IPS-20b (cell line): ENCODE measurements at regions not wholly inside any gene's neighbourhood (a gene's known extent, or its start where the extent isn't known, plus 50 kb on each side); places are given as distances from the start of the nearest gene placed in this dataset.

ENCODE experiments used
- H3K27ac ChIP-seq: one replicate; pipeline ENCODE4 v1.5.1; 2013; ENCODE audit warnings: low read length
- H3K27me3 ChIP-seq: 2 replicates; pipeline ENCODE4 v1.6.1; 2013; ENCODE audit warnings: mild to moderate bottlenecking, low read length, inconsistent platforms; ENCODE audit not compliant: insufficient read depth
- H3K36me3 ChIP-seq: 2 replicates; pipeline ENCODE4 v1.6.1; 2013; ENCODE audit warnings: low read depth, mild to moderate bottlenecking, inconsistent platforms, low read length, moderate library complexity; ENCODE audit not compliant: insufficient read depth
- H3K4me1 ChIP-seq: 2 replicates; pipeline ENCODE4 v1.6.1; 2013; ENCODE audit warnings: mild to moderate bottlenecking, control low read depth, inconsistent platforms, low read length, moderate library complexity; ENCODE audit not compliant: insufficient read depth
- H3K4me3 ChIP-seq: 2 replicates; pipeline ENCODE4 v1.5.1; 2013; ENCODE audit warnings: mild to moderate bottlenecking, low read length, inconsistent platforms
- H3K9ac ChIP-seq: 2 replicates; pipeline ENCODE4 v1.6.1; 2013; ENCODE audit warnings: low read depth, mild to moderate bottlenecking, inconsistent platforms, low read length, moderate library complexity
- H3K9me3 ChIP-seq: 2 replicates; pipeline ENCODE4 v1.6.1; 2013; ENCODE audit warnings: mild to moderate bottlenecking, low read depth, low read length, inconsistent platforms; ENCODE audit not compliant: insufficient read depth

GRCh38 chr2:58633613-58634365 is 392.7 kb upstream of the FANCL start:
- Histone ChIP-seq H3K9ac (no peak overlapping the region), H3K27me3 (no peaks in the 10 kb centered on the region), H3K4me1 (peaks cover 36% of the 10 kb centered on the region), H3K27ac (no peak overlapping the region), H3K36me3 (no peaks in the 10 kb centered on the region), H3K9me3 (no peaks in the 10 kb centered on the region), H3K4me3 (no peak overlapping the region)

- H3K36me3 ChIP-seq, result no peaks in the 10 kb centered on the region
- H3K9me3 ChIP-seq, result no peaks in the 10 kb centered on the region
- no peak overlapping the region for H3K27ac ChIP-seq
- H3K27me3 ChIP-seq, result no peaks in the 10 kb centered on the region
- H3K4me1 ChIP-seq, result peaks cover 28% of the 10 kb centered on the region
- H3K9ac ChIP-seq, result no peak overlapping the region
- no peak overlapping the region for H3K4me3 ChIP-seq
Measured at GRCh38 chr2:58631986-58632385, 390.9 kb upstream of the FANCL start.

DNA sequence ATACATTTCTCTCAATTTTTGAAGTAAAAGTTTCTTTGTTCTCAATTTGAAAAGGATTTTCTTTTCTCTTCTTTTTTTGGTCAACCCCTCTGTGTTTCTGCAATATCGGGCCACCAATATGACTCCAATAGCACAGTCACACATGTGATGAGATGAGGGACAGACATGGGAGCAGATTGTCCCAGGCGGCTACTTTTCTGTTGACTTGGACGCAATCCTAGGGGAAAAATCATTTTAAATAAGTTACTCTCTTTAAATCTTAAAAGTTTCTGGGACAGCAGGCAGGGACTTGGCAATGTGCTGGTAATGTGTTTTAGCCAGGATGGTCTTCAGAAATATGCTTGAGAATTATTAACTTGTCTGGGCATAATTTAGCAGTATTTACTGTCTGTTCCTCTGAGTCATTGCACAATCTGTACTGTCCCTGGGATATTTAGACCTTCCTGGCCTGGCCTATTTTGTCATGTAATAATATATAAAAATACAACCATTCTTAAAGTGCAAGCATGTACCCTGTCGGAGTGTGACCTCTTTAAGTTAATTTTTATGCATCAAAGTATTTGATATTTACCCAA is 388.5 kb upstream of the FANCL start:
- Histone ChIP-seq H3K27ac (no peak overlapping the region), H3K27me3 (no peaks in the 10 kb centered on the region), H3K9ac (no peak overlapping the region), H3K36me3 (no peaks in the 10 kb centered on the region), H3K4me1 (peaks cover 14% of the 10 kb centered on the region), H3K4me3 (no peak overlapping the region), H3K9me3 (no peaks in the 10 kb centered on the region)

- H3K4me3 ChIP-seq, result no peak overlapping the region
- H3K9ac ChIP-seq, result no peak overlapping the region
- H3K27me3 ChIP-seq, result no peaks in the 10 kb centered on the region
- H3K27ac ChIP-seq, result no peak overlapping the region
- no peaks in the 10 kb centered on the region for H3K36me3 ChIP-seq
- no peaks in the 10 kb centered on the region for H3K9me3 ChIP-seq
- H3K4me1 ChIP-seq, result no peaks in the 10 kb centered on the region; the same call in 1 of the 2 replicates
Measured at GRCh38 chr2:58620896-58621295, 379.8 kb upstream of the FANCL start.

- H3K9me3 ChIP-seq, result no peaks in the 10 kb centered on the region
- H3K4me3 ChIP-seq, result no peak overlapping the region
- no peaks in the 10 kb centered on the region for H3K27me3 ChIP-seq
- no peak overlapping the region for H3K27ac ChIP-seq
- H3K9ac ChIP-seq, result no peak overlapping the region
- no peaks in the 10 kb centered on the region; the same call in 1 of the 2 replicates for H3K4me1 ChIP-seq
- H3K36me3 ChIP-seq, result no peaks in the 10 kb centered on the region
Measured at GRCh38 chr2:58620093-58620492, 379.0 kb upstream of the FANCL start.

DNA sequence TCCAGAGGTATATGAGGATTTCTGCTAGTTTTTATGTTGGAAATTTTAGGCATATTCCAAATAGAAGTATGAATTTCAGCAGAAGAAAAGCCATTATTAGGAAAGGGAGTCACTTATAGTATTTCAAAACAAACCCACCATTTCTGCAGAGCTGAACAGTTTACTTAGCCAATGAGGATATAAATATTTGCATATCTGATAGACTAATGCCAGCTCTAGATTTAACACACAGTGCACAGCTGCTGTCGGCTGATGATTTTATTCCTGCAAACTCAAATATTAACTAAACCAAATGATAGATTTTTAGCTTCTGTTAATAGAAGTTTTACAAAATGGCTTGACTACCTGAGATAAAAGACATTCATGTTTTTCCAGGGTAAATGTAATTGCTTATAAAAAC is 375.8 kb upstream of the FANCL start:
- Histone ChIP-seq H3K36me3 (no peaks in the 10 kb centered on the region), H3K4me3 (no peak overlapping the region), H3K27ac (no peak overlapping the region), H3K9ac (no peak overlapping the region), H3K9me3 (no peaks in the 10 kb centered on the region), H3K27me3 (no peaks in the 10 kb centered on the region), H3K4me1 (no peaks in the 10 kb centered on the region; the same call in 1 of the 2 replicates)

GRCh38 chr2:58614219-58614618 is 373.1 kb upstream of the FANCL start:
- H3K9ac ChIP-seq, result no peak overlapping the region
- no peak overlapping the region for H3K27ac ChIP-seq
- no peak overlapping the region for H3K4me3 ChIP-seq
- no peaks in the 10 kb centered on the region; the same call in 1 of the 2 replicates for H3K4me1 ChIP-seq
- no peaks in the 10 kb centered on the region for H3K9me3 ChIP-seq
- no peaks in the 10 kb centered on the region for H3K27me3 ChIP-seq
- H3K36me3 ChIP-seq, result no peaks in the 10 kb centered on the region

- Histone ChIP-seq H3K36me3 (no peaks in the 10 kb centered on the region), H3K9ac (no peak overlapping the region), H3K4me1 (no peaks in the 10 kb centered on the region; the same call in 1 of the 2 replicates), H3K27ac (no peak overlapping the region), H3K27me3 (no peaks in the 10 kb centered on the region), H3K9me3 (no peaks in the 10 kb centered on the region), H3K4me3 (no peak overlapping the region)
Measured at GRCh38 chr2:58612973-58613372, 371.8 kb upstream of the FANCL start.

GRCh38 chr2:58609326-58609725 is 368.2 kb upstream of the FANCL start:
- H3K36me3 ChIP-seq, result no peaks in the 10 kb centered on the region
- H3K4me1 ChIP-seq, result no peaks in the 10 kb centered on the region
- H3K4me3 ChIP-seq, result no peak overlapping the region
- no peaks in the 10 kb centered on the region for H3K9me3 ChIP-seq
- H3K27me3 ChIP-seq, result no peaks in the 10 kb centered on the region
- no peak overlapping the region for H3K27ac ChIP-seq
- no peak overlapping the region for H3K9ac ChIP-seq

GRCh38 chr2:58608146-58608545 is 367.0 kb upstream of the FANCL start:
- Histone ChIP-seq H3K9ac (no peak overlapping the region), H3K4me3 (no peak overlapping the region)

DNA sequence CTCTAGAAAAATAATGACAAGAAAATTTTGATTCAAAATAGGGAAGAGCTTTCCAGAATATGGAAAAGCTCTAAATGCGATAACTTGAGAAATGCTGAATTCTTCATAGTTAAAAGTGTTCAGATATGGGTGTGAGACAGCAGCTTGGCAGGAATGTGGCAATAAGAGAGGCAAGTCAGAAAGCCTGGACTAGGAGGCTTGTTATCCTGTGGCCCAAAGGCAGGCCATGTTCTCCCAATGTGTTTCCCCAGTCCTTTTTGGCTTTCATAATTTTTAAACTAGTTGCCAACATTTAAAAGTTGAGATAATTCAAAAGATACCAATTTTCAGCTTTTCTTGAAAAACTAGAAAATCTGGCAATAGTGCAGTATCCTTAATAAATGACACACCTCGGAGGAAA is 366.3 kb upstream of the FANCL start:
- Histone ChIP-seq H3K4me3 (no peak overlapping the region), H3K9ac (no peak overlapping the region), H3K9me3 (no peaks in the 10 kb centered on the region), H3K27ac (no peak overlapping the region), H3K4me1 (no peaks in the 10 kb centered on the region), H3K36me3 (no peaks in the 10 kb centered on the region), H3K27me3 (no peaks in the 10 kb centered on the region)

More at GRCh38 chr2:58608146-58608545, 367.0 kb upstream of the FANCL start:
- Histone ChIP-seq H3K27me3 (no peaks in the 10 kb centered on the region), H3K4me1 (no peaks in the 10 kb centered on the region), H3K9me3 (no peaks in the 10 kb centered on the region), H3K27ac (no peak overlapping the region), H3K36me3 (no peaks in the 10 kb centered on the region)

- H3K9ac ChIP-seq, result no peak overlapping the region; the same call in 1 of the 2 replicates
- no peak overlapping the region for H3K4me3 ChIP-seq
- H3K9me3 ChIP-seq, result no peaks in the 10 kb centered on the region
- H3K27me3 ChIP-seq, result no peaks in the 10 kb centered on the region
- no peaks in the 10 kb centered on the region for H3K36me3 ChIP-seq
- no peak overlapping the region for H3K27ac ChIP-seq
- no peaks in the 10 kb centered on the region for H3K4me1 ChIP-seq
Measured at GRCh38 chr2:58606799-58607198, 365.7 kb upstream of the FANCL start.
